RKO (cell line): ENCODE measurements at regions not wholly inside any gene's neighbourhood (a gene's known extent, or its start where the extent isn't known, plus 50 kb on each side); places are given as distances from the start of the nearest gene placed in this dataset.
A peak's percentile ranks its signal among the peaks of the same experiment; 100 is the strongest.

Experiments used
- DNase-seq: peaks from one replicate; pipeline ENCODE4 v3.0.0-alpha.2; 2016; ENCODE audit warnings: low spot score

DNA sequence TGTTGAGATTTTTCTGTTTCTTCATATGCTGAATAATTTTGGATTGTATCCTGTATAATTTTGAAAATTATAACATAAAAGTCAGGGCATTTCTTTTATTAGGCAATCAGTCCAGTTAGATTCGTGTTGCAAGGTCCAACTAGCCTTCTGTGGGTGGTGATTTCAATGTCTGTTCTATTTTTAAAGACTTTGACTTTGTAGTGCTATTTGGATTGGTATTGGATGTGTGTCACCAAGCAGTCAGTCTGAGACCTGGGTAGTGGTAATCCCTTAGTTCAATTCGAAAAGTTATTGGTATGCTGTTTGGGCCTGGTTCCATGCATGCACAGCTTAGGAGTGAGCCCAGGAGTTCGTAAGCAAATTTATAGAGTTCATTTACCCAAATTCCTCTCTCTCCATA, 82.2 kb downstream of the EPDR1 start:
- no peak for DNase-seq

DNA sequence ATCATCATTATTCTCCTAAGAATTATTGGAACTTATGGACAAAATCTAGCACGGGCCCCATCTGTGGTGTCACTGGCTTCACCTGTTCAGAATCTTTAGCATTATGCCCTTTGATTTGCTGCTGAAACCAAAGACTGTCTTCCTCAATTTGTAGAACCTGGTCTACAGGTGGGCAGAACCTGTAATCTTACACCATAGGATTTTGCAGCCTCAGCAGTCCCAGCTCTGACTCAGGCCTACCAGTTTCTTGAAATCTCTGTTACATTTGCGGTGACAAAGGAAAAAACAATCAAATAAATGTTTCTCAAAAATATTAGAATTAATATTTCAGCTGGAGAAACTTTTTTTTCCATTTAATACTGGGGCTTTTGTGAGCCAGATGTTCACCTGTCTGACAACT, 86.1 kb downstream of the EPDR1 start:
- no peak for DNase-seq

DNA sequence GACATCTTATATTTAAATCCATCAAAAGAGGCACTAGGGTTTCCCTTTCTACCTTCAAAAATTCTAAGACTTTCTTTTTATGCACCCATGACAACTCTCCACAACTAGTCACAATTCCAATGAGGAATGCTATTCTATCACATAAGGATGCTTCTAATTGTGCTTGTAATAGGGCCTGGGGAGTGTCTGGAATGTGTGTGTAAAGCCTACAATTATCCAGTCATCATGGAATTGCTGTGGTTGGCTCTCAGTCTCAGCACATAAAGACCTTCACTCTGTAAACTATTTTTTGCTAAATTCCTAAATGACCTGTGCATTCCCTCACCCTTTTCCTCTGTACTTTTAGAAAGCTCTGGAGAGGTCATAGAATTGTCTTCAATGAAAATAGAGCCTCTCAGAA, 86.7 kb downstream of the EPDR1 start:
- DNase-seq = no peak

DNA sequence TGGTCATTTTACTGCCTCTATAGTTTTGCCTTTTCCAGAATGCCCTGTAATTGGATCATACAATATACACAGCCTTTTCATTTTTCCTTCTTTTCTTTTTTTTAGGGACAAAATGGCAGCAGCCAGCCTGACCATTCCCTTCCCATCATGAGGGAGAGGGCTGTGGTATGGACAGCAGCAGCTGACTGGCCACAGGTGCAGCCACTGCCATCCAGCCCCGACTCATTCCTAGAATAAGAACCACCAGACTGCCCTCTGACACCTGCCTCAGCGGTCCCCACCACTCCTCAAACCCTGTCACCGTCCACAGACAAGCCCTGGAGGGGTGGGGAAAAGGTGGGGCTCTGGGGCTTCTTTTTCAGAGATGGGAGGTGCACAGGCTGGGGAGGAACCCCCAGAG, 92.8 kb downstream of the EPDR1 start:
- DNase-seq = no peak

DNA sequence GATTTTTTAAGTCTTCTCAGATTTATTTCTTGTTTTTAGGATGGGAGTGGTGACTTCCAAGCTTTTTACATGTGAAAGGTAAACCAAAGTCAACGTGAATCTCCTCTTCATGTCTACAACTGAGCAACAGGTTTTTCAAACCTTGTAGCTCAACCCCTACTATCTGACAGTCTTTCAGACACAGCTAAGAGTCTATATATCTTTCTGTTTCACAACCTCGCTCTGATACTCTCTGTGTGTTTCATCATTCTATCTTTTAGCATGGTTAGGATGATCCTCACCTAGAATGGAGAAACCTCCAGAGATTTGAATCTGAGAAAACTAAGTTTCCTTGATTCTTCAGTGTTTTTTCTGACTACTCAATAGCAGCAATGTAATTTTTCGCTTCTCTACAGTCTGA, 96.1 kb downstream of the EPDR1 start:
- DNase-seq = no peak

DNA sequence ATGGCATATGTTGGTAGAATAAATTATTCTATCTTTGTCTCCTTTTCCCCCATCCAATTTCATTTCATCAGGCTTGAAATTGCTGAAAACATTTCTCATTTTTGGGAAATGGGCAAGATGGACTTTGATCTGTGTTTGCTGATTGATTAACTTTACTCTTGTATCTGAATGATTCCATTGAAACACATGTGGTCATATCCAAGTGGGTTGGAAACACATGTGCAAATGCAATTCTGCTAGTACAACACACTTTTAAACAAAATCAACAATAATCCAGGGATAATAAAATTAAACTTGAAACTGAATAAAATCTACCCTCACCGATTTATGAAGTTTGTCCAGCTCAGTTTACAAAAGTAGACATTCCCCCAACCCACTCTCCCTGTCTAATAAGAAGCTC, 96.9 kb downstream of the EPDR1 start:
- no peak for DNase-seq

DNA sequence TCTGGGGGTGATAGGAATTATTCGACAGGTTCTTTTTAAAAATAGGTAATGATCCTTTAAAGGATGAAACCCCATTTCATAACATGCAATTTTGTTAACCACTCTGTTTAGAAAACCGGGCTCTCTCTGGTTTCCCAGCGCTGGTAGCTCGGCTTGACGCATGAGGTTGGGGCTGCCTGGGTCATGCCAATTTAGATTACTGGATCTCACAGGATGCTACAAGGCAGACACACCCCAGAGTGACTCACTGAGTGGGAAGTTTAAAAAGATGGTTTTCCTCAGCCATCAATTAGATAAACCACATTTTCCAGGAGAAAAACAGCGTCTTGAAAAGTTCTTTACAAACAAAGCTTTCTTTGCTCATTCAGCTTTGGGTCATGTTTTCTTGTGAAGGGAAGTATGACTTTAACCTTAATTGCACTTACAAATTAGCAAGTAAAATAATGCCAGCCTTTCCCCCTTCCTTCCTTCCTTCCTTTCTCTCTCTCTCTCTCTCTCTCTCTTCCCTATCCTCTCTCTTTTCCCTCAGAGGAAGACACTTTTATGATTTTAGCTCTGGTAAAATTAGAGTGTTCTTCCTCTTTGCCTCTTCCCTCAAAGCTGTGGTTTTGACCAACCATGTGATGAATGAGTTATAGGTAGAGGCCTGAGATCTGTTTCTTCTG, 99.8 kb downstream of the EPDR1 start:
- DNase-seq = no peak

DNA sequence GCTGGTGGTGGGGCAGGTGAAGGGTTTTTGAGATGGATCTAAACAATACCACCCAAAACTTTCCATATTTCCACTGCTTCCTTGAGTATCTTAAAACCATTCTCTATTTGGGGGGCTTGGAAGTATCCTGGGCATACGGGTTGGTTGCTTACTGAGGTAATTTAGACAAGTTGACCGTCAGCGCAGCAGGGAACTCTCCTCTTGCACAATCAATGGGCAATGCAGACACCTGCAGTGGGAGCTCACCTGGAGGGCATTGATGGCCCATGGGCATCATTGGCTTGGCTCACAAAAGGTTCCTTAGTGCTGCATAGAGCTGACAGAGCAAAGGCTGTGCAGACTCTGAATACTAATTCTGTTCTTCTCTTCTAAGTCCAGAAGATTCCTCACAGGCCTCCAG, 101.5 kb downstream of the EPDR1 start:
- DNase-seq = no peak

DNA sequence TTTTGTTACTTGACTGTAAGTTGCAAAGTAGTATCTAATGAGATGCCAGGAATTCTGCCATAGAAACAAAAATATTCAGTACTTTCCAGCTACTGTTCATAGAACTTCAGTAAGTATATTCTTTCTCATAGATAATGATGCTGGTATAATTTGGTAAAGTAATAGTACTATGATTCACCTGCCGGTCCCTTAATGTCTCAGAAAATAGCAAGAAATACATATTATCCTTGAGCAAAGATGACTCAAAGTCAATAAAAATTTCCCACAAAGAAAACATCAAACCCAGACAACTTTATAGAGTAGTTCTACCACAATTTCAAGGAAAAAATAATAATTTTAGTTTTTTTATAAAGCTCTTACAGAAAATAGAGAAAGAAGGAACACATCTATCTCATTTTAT, 105.4 kb downstream of the EPDR1 start:
- no peak for DNase-seq

DNA sequence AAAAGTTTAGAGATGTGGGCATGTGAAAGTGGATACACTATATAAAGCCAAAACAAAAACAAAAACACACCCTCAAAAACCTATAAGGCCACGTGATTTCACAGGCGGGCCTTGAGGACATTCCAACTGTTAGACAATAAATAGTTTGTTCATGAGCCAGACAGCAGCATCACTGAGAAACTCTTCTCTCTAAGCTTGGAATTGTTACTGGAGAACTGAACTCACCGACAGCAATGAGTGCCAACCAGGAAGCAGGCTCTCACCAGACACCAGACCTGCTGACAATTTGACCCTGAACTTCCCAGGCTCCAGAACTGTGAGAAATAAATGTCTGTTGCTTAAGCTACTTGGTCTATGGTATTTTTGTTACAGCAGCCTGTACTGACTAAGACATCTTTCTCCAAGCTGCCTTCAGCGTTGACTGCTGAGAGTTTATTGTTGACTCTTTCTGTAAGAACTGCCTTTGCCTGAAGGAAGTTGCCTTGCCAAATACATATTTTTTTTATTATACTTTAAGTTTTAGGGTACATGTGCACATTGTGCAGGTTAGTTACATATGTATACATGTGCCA, 107.5 kb downstream of the EPDR1 start:
- no peak for DNase-seq

DNA sequence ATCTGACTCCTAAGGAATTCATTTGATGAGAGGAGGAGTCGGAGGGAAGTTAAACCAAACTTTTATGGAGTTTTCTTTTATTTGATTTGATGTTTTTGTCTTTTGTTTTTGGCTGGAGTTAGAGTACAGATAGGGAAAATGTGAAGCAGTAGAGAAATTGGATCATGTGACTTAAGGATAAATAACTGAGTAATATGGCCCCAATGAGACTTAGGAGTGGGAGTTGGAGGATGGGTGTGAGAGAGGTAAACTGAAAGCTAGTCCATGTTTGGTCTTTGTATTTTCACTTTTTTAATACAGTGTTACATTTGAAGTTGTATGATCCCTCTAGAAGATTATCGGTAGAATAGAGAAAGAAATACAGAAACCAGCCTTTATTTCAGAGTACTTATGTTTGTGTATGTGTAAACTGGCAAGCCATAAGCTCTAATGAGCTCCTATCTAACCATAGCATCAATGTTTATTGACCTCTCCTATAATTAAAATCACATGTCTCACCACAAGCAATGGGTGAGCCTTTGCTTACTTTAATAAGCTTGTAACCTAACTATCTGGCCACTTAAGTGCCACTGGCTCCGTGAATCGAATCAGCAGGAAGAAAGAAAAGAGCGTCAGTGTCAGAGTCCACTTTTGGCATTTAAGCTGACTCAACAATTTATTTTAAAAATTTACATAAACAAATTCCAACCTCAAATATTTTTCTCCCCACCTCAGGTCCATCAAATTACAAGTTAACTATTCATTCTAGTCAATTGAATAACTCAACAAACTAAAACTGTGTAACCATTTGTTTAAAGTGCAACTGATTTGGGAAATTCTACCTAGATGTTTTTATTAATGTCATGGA, 113.8 kb downstream of the EPDR1 start:
- DNase-seq = no peak

DNA sequence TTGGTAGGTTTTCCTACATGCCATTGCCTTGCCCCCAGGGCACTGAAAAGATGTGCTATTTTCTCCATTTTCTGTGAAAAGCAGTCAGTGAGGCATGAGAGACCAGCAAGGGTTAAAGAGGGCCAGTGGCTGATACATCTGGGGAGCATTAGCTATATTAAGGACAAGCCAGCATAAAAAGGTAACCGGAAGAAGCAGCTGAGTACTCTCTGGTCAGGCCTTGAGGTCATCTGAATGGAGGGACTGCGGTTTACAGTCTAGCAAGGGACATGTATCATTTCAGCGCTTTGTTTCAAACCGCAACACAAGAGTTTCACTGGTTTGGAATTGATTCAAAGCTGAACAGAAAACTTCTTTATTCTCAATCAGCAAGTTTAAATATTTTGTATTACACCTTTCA, 120.4 kb downstream of the EPDR1 start:
- no peak for DNase-seq

DNA sequence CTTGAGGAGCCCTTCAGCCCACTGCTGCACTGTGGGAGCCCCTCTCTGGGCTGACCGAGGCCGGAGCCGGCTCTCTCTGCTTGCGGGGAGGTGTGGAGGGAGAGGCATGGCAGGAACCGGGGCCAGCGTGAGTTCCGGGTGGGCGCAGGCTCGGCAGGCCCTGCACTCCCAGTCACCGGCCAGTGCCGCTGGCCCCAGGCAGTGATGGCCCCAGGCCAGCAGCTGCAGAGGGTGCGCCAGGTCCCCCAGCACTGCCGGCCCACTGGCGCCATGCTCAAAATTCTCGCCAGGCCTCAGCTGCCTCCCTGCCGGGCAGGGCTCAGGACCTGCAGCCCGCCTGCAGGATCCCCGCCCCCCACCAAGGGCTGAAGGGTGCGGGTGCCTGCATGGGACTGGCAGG, 128.4 kb upstream of the STARD3NL start:
- DNase-seq = no peak

DNA sequence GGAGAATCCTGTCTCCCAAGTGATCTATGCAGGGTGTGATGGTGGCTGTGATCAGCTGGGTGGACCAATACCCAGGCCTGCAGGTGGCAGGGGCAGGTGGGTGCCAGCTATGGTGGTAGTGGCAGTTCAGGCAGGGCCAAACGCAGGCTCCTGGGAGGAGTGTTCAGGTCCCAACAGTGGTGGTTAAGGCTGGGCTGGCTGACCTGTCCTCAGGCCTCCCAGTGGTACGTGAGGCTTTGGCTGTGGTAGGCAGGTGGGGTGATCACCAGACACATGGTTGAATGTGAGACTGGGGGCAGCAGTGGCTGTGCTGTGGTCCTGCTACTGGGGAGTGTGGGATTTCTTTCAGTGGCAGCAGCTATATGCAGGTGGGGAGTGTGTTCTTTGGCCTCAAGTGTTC, 126.7 kb upstream of the STARD3NL start:
- no peak for DNase-seq

DNA sequence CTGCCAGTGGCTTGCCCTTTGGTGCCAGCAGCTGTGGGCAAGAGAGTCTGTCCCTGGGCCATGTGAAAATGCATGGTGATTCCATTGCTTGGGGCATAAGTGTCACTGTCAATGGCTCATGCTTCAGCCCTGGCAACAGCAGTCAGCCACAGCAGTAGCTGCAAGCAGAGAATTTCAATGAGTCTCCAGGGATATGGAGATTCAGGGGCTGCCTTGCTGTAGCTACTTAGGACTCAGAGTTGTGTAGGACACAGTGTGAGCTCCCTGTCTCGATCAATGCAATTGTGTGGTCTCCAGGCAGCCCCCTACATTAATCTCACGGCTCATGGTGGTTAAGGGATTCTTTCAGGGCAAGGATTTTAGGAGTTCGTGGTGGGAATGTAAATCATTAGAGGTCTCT, 126.3 kb upstream of the STARD3NL start:
- no peak for DNase-seq

DNA sequence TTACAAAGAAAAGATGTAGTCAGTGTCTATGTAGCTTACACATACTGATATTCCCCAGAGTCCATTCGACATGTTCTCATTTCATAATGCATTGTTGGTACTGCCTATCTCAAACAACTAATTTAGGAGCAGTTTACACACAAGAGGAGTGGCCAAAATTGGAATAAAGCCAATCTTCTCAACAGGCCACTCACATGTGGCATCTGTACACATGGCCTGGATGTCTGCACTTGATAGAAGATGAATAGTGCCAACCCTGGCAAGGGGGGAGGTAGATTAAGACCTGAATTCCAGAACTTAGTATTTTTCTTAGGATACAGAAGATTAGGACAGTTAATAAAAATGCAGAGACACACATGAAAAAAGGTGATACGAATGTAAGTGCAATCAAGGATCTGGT, 125.3 kb upstream of the STARD3NL start:
- no peak for DNase-seq

DNA sequence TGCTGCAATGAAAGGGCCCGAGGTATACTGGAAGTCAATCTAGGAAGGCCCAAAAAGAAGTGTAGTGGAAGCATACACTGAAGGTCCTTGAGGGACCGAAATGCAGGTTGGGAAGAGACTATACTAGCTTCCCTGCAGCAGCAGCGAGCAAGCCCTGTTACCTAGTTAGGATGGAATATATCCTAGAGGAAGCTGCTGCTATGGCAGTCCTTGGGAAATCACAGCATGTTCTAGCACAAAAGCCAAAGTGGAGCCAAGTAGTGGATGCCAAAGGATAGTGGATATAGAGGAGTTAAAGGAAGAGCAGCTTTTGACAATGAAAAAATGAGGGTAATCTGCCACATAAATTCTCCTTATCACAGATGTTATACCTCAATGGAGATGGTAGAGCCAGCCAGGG, 123.8 kb upstream of the STARD3NL start:
- DNase-seq = no peak

DNA sequence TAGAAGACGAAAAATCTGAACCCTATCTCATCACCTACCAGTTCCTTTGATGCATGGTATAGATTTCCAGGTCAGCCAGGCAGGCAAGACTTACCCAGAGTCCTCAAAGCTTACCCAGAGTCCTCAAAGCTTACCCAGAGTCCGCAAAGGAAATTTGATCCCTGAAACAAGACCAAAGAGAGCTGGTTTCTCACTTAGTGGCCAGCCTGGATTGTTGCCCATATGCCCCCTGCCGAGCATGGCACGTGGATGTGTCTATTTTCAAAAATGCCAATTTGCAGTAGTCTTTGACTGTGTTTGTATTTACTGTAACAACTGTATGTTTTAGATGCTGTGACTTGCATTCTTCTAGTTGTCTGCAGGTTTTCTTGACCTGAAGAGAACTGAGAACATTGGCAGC, 120.2 kb upstream of the STARD3NL start:
- DNase-seq = no peak

DNA sequence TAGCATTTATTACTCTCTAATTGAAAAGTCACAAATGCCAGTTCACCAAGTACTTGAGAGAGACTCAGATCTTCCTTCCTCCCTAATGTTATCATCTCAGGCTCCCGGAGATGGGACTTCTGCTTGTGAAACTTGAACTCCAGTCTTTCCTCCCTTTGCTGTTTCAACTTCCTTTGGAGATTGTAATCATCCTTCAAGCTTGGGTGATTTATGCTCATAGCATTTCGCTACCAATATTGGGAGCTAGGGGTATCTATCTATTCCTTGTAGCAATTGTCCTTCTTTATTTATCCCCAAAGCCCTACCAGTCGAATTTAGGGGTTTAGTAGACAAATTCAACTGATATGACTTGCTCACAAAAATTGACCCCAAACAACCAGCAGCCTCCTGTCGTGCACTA, 117.9 kb upstream of the STARD3NL start:
- DNase-seq = no peak

DNA sequence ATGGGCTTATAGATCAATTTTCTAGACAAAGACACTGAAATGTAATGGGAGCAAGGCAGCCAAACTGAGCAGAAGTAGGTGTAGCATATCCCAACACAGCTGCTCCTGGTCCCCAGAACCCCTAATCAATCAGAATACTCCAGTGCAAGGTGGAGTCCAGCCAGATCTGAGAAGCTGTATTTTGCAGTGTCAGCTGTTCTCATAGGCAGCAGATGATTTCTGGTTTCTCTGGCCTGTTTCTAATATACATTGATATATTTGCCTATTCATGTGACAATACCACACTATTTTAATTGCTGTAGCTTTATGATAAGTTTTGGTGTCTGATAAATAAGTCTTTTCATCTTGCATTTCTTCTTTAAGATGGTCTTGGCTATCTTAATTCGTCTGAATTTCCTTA, 117.4 kb upstream of the STARD3NL start:
- no peak for DNase-seq

DNA sequence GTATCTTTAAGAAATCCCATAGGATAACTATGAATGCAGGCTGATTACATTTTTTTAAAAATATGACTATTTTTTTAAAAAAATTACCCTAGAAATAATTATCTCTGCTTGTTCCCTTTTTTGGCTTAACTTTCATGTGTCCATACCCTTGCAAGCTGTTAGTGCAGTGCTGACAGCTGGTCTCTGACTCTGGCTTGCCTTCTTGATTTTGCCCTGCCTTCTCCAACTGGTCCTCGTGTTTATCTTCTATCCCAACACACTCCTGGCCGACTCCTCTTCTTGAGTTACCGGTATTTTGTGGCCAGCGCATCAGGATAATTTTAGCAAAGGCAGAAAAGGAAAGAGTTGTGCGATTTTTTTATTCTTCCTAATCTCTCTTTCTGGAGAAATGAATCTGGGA, 111.7 kb upstream of the STARD3NL start:
- DNase-seq = no peak

DNA sequence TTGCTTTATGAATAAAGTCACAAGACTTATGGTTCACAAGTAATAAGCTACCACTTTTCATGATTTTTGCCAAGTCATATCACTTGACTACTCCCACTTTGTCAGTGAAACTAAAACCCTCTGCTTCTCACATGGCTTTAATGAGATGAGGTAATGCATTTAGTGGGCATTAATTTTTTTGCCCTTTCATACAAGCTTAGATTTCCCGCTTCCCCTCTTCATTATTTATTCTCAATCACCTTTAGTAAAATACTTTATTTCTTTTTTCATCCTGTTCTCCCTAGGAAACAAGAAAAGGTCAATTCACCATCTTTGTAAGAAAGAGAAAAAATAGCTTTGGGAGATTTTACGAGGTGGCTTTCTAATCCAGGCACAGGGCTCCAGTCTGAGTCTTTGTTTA, 109.6 kb upstream of the STARD3NL start:
- DNase-seq = no peak

DNA sequence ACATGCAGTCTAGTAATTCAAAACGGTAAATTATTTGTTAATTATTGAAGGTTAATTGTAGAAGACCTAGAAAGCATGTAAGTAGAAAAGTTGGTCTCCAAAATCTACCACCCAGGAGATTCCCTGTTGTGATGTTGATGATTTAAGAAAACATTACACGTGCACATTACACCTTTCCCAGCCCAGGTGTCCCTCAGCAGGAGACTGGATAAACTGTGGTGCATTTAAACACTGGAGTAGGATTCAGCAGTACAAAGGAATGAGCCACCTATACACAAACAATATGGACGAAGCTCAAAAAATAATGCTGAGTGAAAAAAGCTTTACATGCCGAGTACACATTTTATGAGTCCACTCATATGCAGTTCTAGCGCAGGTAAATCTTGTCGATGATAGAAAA, 109.0 kb upstream of the STARD3NL start:
- no peak for DNase-seq

DNA sequence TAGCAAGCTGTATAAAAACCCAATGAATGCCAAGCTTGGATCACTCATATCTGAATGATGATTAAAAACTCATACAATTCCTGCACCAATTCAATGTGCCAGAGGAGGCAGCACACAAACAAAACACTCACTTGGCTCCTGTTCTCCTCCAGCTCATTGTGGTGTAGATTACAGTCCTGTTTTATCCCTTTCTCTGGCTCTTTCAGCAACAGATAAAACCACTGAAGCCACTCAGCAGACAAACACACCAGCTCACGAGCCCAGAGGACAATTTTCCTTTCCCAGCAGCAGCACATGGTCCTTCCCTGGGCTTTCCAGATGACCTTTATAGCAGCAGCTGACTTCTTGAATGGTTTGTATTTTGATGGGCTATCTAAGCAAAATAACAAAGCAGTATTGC, 107.3 kb upstream of the STARD3NL start:
- DNase-seq = peak; percentile 19
